NK-92 treated with Interleukin-12 subunit alpha and Interleukin-12 subunit beta, amount 100 ng/mL, for 24 hours (cell line): ENCODE measurements at regions not wholly inside any gene's neighbourhood (a gene's known extent, or its start where the extent isn't known, plus 50 kb on each side); places are given as distances from the start of the nearest gene placed in this dataset.
"Not testable (repeated sequence)": the region's sequence is repeated elsewhere in the genome, so short reads cannot be mapped to it uniquely, and the experiment has no call there.

Experiments
- DNase-seq: peaks from one replicate; lab custom pipeline; 2025; lab: John Stamatoyannopoulos, UW

DNA sequence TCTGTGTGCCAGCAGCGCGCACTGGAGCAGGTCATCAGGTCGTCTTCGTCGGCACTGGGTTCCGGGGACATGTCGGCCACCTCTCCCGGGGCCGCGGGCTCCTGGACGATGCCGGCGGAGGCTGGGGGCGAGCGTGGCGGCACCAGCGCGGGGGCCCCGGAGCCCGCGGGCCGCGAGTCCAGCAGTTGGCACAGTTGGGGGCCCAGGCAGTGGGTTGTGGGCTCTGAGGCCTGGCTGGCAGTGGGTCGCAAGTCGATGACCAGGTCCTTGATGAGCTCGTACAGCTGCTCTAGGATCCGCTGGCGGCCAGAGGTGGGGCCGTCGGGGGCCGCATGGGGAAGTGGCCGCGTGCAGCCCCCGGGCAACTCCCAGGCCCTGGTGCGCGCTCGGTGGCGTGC, 300.5 kb downstream of the CCDC74A start:
- no peak for DNase-seq

DNA sequence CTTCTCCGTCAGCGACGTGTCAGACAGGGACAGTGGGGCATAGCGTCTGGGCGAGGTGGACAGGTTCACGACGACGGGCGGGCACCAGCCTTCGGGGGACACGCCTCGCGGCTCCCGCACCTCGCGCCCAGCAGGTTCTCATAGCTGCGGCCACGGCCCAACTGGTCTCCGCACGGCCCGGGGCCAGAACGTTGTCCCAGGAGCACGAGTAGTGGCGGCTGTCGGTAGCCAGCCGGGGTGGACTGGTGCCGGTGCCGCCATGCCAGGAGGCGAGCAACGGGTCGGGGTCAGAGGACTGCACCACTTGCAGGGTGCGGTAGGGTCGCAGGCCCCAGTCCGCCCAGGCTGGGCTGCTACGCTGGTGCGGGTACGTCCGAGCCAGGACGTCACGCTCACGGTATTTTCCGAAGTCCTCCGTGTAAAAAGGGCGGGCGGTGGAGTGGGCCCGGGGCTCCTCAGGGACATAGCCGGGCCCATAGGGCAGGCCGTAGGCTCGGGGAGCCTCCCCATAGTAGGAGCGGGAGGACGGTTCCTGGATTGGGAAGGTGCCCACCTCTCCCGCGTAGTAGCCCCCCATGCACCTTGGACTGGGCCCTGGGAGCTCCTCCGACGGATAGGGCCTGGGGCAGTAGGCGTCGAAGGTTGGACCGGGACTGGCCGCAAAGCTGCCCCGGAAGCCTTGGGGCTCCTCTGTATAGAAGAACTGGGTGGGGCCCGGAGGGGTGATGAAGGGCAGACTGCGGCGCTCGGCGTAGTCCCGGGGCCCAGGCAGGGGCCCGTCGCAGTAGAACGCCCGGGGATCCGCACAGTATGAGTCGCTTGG, 301.2 kb downstream of the CCDC74A start:
- DNase-seq = not testable (repeated sequence)

DNA sequence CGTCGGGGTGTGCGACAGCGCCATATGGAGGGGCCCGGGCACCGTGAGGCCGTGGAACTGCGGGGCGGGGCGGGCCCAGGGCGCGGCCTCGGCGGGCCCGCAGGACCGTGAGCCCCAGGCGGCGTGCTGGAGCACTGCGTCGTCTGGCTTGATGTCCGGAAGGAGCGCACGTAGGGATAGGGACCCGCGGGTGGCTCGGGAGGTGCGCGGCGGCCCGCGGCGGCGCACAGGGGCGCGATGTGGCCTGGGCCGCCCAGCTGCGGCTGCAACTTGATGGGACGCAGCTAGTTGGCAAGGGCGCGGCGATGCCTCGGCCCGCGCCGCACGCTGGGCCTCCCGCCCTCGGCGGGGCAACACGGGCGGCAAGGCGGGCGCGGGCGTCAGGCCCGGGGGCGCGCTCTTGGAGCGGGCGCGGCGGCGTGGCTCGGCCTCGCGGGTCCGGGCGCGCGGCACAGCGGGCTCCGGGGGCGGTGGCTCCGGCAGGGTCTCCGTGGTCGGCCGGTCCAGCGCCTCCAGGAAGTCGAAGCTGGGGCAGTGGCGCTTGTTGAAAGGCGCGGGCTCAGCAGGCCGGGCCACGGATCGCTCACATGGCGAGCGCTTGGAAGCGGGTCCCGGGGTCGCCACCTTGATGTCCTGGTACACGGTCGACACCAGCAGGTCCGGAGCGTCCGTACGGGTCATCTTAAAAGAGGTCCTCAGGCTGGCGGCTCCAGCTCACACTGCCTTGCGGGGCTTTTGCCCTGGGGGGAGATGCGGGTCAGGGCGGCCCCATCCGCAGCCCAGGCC, 302.0 kb downstream of the CCDC74A start:
- DNase-seq = not testable (repeated sequence)

DNA sequence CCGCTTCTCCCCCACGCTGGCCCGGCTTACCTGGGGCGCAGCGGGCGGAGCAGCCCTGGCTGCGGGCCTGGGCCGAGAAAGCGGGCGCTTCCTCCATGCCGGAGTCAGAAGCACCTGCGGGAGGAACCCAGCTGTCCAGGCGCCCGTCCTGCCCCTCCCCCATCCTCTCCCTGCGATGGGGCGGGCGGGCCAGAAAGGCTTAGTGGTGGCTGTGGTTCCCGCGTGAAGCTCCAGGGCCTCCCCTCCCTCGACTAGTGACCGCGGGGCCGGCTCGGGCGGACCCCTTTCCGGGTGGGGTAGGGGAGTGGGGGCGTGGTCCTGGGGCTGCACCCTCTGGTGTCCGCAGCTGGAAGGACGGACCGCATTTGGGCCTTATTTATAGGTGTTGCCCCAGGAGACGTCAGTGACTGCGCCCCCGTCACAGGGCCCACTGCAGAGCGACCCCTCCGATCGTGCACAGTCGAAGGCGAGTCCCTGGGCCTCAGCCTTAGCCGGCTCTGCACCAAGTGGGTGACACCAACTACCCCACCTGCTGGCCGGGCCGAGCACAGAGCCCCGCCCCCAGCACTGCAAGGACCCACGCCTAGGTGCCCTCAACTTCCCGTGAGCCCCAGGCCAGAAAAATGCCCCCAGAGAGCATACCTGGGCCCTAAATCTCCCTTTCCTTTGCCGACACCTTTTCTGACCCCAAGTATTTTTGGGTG, 302.7 kb downstream of the CCDC74A start:
- not testable (repeated sequence) for DNase-seq

DNA sequence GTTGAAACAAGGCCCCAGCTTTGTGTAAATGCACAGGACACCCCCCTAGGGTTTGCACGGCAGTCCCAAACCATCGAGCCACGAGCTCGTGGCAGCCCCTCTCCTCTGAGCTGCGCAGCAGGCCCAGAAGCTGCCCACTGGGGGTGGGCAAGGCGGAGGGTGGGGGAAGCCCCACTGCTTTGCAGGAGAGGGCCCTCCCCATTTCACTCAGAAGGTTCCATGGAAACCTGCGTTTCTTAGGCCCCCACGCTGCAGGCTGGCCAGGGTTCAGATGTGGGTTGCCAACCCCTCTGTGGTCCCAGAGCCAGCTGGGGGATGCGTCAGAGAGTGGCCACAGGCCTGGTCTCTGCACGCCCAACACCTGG, 303.2 kb downstream of the CCDC74A start:
- not testable (repeated sequence) for DNase-seq

DNA sequence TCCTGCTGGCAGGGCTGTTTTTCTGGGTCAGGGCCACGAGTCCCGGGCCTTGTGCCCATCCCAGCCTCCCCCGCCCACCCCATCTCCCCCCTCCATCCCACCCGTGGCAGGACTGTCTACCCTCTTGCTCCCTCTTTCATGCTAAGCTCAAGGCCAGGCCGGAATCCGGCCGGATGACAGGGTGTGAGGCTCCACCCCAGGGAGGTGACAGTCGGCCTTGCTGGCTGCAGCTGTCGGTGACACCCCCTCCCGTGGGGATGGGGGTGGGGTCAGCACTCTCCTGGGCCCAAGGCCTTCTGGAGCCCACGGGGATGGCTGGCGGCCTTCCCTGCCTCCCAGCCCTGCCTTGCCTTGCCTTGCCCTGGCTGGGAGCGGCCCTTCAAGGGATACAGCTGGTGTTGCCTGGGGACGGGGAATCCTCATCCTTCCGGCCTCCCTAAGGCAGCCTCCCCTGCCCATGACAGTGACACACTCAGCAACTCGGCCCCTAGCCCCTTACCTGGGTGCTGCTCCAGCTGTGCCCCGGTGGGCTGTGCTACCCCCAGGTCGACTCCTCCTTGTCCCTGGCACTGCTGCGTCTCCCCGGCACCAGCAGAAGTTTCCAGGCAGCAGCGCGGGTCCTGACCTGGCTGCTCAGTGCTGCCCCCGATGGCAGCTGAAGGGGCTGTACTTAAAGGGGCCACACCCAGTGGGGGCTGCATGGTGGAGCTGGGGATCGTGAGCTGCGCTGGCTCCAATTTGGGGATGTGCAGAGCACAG, 303.9 kb downstream of the CCDC74A start:
- not testable (repeated sequence) for DNase-seq

DNA sequence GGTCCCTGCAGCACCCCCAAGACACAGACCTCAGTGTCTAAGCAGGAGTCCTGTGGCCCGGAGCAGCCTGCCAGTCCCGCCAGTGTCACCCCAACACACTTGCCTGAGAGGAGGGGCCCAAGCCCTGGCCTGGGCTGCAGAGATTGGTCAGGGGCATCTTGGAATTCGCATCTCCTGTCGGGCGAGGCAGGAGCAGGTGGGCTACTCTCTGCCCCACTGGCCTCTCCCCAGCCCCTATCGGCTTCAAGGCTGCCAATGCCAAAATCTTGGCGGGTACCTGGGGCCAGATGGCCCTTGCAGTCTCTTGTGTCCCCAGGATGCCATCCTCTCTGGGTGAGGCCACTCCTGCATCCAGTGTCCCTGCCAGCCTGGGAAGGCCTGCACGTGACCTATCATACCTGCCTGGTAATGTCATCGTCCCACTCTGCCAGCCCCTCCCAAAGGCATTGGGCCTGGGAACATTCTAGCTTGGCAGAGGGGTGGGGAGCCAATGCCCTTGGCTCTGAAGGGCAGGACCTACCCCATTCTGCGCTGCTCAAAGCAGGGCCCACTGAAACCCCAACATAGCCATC, 304.6 kb downstream of the CCDC74A start:
- DNase-seq = not testable (repeated sequence)

DNA sequence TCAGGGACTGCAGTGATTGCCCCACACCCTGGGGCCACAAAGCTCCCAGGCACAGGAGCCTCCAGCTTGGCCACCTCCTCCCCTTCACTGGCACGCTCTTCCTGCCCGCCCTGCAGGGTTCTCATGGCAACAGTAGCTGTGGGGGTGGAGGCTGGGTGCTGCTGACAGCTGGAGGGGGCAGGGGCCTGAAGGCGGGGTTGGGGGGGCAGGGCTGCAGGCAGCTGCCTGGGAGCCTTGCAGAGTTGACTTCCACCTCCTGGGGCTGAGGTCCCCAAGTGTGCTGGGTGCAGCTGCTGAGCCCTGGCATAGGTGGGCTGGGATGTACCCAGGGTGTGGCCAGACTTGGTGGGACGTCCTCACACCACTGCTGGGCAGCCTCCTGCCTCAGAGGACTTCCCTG, 305.2 kb downstream of the CCDC74A start:
- not testable (repeated sequence) for DNase-seq

DNA sequence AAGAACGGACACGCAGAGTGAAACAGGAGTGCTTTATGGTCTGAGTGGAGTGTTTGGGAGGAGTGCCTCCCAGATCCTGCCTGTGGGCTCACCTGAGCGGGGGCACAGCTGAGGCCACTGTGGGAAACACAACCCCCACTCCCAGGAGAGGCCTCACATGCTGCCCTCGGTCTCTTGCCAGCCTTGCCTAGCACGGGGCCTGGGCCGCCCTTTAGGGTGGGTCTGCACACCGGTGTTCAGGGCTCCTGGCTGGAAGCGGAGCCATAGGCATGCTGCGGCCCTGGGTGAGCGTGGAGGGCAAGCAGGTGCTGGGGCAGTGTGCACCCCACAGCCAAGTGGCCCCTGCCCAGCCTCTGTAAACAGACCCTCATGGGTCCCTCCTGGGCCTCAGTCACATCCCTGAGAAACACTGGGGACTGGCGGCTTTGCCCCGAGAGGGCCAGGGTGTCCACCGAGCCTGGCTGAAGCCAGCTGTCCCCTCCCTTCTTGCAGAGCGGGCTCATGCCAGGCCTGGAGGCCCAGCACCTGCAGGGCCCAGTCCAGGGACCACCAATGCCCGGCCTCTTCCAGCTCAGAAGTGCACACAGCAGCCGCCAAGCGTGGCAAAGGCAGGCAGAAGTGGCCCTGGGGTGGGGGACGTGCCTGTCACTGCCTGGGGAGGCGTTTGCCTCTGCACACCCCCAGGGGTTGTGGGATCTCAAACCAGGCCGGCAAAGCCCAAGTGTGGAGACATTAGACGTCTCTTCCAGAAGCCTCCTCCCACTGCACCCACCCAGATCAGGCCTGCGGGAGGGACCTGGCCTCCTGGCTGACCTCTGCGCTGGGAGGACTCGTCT, 305.9 kb downstream of the CCDC74A start:
- DNase-seq = not testable (repeated sequence)

DNA sequence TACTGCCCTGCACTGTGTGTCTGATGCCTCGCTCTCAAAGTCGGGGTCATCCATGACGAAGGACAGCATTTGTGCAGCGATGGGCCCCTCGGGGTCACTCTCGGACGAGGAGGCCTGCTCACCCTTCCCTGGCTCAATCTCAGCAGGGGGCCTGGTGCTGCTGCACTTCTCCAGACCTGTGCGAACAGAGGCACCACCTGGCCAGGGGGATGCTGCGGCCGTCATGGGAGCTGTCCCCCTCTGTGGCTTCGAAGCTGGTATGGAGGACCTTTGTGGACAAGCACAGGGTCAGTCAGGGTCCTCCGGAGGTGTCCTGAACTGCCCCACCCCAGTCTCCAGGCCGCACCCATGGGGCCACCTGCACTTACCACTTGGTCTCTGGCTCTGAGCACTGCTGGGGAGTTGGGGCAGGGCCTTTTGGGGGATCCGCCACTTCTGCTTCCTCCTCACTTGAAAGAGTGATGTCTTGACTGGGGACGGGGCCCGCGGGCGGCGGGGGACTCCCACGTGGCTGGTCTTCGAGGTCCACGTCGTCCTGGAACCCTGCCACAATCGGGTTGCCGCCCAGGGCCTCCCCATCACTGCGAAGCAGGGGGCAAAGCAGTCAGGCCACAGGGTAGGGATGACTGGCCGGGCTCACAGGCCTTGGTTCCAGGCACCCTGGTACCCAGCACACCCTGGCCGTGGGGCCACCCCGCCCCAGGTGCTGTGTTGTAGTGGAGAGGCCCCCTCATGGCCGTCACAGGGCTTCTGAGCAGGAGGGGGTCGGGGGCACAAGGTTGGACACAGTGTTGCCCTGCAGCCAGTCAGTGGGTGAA, 306.7 kb downstream of the CCDC74A start:
- not testable (repeated sequence) for DNase-seq

DNA sequence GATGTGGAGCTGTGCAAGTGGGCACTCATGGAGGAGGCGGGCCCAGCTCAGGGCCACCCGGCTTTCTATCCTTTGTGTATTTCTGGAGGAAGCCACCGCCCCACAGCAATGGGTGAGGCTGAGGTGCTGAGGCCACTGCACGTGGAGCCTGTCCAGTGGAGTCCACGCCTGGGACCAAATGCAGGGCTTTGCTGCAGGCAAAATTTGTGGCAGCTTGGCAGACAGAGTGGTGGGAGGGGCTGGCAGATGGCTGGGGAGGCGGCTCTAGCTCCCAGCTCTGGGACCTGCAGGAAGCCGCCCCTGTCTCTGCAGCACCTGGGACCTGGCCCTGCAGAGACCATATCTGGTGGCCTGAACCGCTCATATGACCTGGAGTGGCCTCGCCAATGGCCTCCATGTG, 307.3 kb downstream of the CCDC74A start:
- not testable (repeated sequence) for DNase-seq

DNA sequence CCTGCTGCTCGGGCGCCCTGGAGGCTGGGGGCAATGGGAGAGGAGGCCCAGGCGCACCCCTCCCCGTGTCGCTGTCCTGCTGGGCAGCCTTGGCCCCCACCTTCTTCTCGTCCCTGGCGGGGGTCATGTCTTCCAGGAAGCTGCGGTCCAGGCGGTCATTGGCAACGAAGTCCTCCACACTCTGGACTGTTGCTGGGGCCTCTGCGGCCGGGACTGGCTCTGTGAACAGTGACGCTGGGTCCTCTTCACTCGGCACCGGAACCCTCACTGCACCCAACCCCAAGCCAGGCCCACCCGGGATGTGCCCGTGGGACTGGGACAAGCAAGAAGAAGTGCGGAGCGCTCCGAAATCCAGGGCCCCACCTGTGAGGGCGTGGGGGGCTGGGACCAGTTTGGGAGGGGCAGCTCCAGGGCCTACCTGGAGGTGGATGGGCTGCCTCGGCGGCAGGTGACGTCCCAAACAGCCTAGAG, 308.0 kb downstream of the CCDC74A start:
- DNase-seq = no peak

DNA sequence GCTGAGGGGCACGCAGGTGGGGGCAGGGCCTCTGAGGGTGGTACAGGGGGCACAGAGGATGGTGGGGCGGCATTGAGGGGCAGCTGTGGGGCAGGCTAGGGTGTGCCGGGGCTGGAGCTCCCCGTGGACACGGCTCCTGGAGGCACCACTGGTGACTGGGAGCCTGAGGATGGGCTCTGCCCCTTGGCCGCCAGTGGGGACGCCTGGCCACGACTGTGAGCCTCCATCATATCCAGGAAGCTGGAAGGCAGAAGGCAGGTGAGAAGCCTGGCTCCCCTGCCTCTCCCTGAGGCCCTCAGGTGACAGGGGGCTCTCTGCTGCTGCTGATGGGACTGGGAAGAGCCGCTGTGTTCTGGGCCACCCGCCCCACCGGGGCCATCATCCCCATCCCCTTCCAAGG, 308.4 kb downstream of the CCDC74A start:
- not testable (repeated sequence) for DNase-seq

DNA sequence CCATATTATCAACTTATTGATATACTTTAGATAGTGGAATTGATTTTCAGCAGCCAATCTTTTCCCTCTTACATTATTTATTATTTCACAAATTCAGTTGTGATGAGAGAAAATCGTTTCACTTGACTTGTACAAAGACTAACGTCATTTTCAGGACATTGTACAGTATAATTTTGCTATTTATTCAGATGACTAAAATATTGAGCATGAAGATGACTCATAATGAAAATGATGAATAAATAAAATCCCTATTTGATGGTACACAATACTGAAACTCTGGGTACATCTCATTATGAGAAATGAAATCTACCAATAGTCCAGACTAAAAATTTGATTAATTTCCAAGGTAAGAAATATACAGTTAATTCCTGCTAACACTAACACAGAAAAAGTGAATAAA, 316.4 kb downstream of the CCDC74A start:
- not testable (repeated sequence) for DNase-seq

DNA sequence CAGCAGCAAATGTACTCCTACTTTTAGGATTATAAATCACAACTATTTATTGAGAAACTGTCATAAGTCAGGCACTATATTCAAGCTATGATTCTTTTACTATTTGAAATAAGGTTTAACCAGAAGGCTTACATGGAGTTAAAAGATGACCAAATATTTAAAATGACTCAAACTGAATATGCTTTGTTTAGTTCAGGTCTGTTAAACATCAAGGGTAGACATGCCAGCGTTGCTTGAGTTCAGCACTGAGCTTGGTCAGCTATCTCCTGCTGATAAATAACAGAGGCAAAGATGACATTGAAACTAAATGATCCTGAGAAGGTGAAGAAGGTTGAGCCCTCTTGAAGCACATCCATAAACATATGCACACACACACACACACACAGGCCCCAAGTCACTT, 305.6 kb downstream of the ANKRD30BL start:
- DNase-seq = not testable (repeated sequence)

DNA sequence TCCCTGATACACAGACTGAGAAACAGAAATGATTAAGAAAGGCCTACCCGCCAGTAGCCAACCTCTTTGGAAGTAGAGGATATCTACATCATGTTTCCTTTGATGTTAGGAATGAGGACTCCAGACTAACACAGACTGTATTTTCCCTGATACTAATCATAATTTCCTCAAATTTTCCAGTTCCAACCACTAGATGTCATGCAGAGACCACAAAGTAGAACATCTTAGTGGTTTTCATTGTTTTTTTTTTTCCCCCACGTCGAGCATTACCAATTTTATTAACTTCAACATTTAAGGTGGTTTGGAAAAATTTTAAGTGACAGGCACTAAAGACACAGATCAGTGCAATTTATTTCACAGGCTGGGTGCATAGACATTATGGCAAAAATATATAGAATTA, 303.6 kb downstream of the ANKRD30BL start:
- DNase-seq = not testable (repeated sequence)
